Cardiac fibroblast (primary cell): ENCODE measurements at regions not wholly inside any gene's neighbourhood (a gene's known extent, or its start where the extent isn't known, plus 50 kb on each side); places are given as distances from the start of the nearest gene placed in this dataset.
A peak's percentile ranks its signal among the peaks of the same experiment; 100 is the strongest.

Experiments
- DNase-seq, 2 donors: peaks; one replicate each; pipeline versions ENCODE4 v3.0.0 to v3.0.0-alpha.2; 2010; ENCODE audit warnings: low read depth in 2 of 2
- H3K4me3 ChIP-seq, 2 donors: replicated peaks in 1 of 2; 1 replicate in 1 of 2; 2 replicates in 1 of 2; pipeline ENCODE4 v1.5.1; 2011; ENCODE audit warnings: low read depth in 2 of 2, low read length in 2 of 2, mild to moderate bottlenecking in 2 of 2, moderate library complexity in 1 of 2
- TF ChIP-seq, protein P1 (sequence below): IDR thresholded peaks from one replicate; pipeline ENCODE4 v1.5.1; 2011; ENCODE audit warnings: low read depth, mild to moderate bottlenecking, low read length, inconsistent platforms

GRCh38 chr11:115884800-115885534 lies 380.8 kb upstream of the CADM1 start:
- DNase-seq = no peak
- TF ChIP-seq, protein P1, sequence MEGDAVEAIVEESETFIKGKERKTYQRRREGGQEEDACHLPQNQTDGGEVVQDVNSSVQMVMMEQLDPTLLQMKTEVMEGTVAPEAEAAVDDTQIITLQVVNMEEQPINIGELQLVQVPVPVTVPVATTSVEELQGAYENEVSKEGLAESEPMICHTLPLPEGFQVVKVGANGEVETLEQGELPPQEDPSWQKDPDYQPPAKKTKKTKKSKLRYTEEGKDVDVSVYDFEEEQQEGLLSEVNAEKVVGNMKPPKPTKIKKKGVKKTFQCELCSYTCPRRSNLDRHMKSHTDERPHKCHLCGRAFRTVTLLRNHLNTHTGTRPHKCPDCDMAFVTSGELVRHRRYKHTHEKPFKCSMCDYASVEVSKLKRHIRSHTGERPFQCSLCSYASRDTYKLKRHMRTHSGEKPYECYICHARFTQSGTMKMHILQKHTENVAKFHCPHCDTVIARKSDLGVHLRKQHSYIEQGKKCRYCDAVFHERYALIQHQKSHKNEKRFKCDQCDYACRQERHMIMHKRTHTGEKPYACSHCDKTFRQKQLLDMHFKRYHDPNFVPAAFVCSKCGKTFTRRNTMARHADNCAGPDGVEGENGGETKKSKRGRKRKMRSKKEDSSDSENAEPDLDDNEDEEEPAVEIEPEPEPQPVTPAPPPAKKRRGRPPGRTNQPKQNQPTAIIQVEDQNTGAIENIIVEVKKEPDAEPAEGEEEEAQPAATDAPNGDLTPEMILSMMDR = no peak
- no peak overlapping the region for H3K4me3 ChIP-seq

DNA sequence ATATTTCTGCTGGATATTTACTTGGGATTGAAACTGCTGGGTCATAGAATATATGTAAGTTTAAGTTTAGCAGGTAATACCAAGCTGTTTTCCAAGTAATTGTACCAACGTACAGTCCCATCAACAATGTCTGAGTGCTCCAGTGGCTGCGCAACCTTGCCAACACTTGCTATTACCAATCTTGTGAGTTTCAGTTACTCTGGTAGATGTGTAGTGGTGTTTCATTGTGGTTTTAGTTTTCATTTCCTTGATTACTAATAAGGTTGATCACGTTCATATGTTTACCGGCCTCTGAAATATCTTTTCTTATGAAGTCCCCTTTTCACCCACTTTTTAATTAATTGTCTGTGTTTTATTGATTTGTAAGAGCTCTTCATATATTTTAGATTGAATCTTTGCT lies 370.6 kb upstream of the CADM1 start:
- DNase-seq = no peak
- H3K4me3 ChIP-seq = no peak overlapping the region
- TF ChIP-seq, protein P1 = no peak

GRCh38 chr11:115873813-115874212 lies 369.6 kb upstream of the CADM1 start:
- DNase-seq = no peak
- TF ChIP-seq, protein P1 = no peak
- H3K4me3 ChIP-seq = no peak overlapping the region

GRCh38 chr11:115872416-115872815 lies 368.2 kb upstream of the CADM1 start:
- TF ChIP-seq, protein P1 = no peak
- DNase-seq = no peak
- H3K4me3 ChIP-seq = no peak overlapping the region

DNA sequence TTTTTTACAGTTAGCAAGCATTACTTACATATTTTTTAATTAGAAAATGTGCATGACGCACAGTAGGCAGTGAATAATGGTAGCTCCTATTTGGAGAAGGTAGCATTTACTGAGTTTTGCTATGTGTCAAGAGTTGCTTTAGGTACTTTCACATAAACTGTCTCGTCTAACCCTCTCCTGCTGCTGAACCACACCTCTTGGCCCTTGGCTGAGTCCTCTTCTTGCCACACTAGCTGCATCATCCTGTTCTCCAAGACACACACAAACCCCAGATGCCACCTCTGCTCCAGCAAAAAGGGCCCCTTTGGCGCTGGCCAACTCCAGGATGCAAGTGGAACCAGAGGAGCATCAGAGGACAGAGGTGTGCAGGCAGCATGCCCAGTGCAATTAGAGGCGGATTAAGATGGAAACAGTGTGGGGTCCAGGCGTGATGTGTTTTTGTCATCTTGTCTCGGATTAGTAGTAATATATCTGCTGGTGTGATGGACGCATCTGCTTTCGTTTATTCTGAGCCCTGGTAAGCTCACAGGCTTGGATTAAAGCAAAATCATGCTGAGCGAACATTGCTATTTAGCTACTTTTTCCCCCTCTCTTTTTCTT lies 367.0 kb upstream of the CADM1 start:
- TF ChIP-seq, protein P1 = no peak
- no peak overlapping the region for H3K4me3 ChIP-seq
- no peak for DNase-seq

- DNase-seq = peak; percentile 2 to 3
- TF ChIP-seq, protein P1 = peak; percentile 22
- H3K4me3 ChIP-seq = no peak overlapping the region
Measured at GRCh38 chr11:115869780-115870431, 365.7 kb upstream of the CADM1 start.
